SU-DHL-6 (cell line): ENCODE measurements at regions not wholly inside any gene's neighbourhood (a gene's known extent, or its start where the extent isn't known, plus 50 kb on each side); places are given as distances from the start of the nearest gene placed in this dataset.

Experiments
- EZH2phosphoT487 ChIP-seq: fragments of 200-600 bp; sonication (generic), shearing (Covaris generic); conservative IDR thresholded peaks from 2 replicates; pipeline ENCODE4 v1.6.1; 2018; ENCODE audit warnings: mild to moderate bottlenecking, antibody characterized with exemption, low read length, moderate library complexity, mixed read lengths
- TF ChIP-seq, protein P1 (sequence below): fragments of 200-600 bp; sonication (generic); IDR thresholded peaks from one replicate; pipeline ENCODE4 v1.5.1; 2017; ENCODE audit warnings: antibody characterized with exemption, mild to moderate bottlenecking, low read length, moderate library complexity; ENCODE audit not compliant: insufficient read depth, poor library complexity, severe bottlenecking

DNA sequence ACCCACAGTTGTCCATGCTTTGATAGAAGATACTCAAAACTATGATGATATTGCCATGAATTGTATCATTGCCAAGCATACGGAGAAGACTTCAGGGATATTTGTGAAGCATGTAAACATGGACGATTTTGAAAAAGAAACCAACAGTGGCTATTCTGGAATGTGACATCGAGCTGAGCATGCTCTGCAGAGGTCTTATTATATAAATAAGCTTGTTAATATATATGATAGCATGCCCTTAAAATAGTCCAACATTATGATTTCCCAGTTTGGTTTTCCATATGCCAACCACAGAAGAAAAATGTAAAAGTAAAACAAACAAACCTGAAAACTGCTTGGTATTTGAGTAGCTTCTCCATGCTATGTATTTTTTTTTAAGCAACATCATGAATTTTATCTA is 159.1 kb downstream of the LNPK start:
- TF ChIP-seq, protein P1, sequence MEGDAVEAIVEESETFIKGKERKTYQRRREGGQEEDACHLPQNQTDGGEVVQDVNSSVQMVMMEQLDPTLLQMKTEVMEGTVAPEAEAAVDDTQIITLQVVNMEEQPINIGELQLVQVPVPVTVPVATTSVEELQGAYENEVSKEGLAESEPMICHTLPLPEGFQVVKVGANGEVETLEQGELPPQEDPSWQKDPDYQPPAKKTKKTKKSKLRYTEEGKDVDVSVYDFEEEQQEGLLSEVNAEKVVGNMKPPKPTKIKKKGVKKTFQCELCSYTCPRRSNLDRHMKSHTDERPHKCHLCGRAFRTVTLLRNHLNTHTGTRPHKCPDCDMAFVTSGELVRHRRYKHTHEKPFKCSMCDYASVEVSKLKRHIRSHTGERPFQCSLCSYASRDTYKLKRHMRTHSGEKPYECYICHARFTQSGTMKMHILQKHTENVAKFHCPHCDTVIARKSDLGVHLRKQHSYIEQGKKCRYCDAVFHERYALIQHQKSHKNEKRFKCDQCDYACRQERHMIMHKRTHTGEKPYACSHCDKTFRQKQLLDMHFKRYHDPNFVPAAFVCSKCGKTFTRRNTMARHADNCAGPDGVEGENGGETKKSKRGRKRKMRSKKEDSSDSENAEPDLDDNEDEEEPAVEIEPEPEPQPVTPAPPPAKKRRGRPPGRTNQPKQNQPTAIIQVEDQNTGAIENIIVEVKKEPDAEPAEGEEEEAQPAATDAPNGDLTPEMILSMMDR, result no peak
- TF ChIP-seq EZH2phosphoT487, result no peak
